DND-41 (cell line): ENCODE measurements at regions not wholly inside any gene's neighbourhood (a gene's known extent, or its start where the extent isn't known, plus 50 kb on each side); places are given as distances from the start of the nearest gene placed in this dataset.

ENCODE experiments used
- ATAC-seq: fragments of 200-7000 bp; cut with Tn5 transposase; 3 replicates; pipeline ENCODE4 v1.9.1; 2021; ENCODE audit warnings: low read depth; ENCODE audit not compliant: insufficient read depth
- DNase-seq: peaks from one replicate; pipeline ENCODE4 v3.0.0-alpha.2; 2020
- H2AFZ ChIP-seq: 2 replicates; pipeline ENCODE4 v1.6.0; 2012; ENCODE audit warnings: low read depth, low read length
- H3K27ac ChIP-seq: 2 replicates; pipeline ENCODE4 v1.5.1; 2012; ENCODE audit warnings: low read length, inconsistent platforms
- H3K27me3 ChIP-seq: fragments of 200-600 bp; sonication (generic); 2 replicates; pipeline ENCODE4 v1.6.0; 2012; ENCODE audit warnings: low read length, mild to moderate bottlenecking, inconsistent platforms; ENCODE audit not compliant: insufficient read depth, poor library complexity
- H3K36me3 ChIP-seq: 2 replicates; pipeline ENCODE4 v1.5.1; 2012; ENCODE audit warnings: low read length, inconsistent platforms; ENCODE audit not compliant: insufficient read depth
- H3K4me1 ChIP-seq: 2 replicates; pipeline ENCODE4 v1.5.1; 2012; ENCODE audit warnings: mild to moderate bottlenecking, low read length; ENCODE audit not compliant: insufficient read depth
- H3K4me2 ChIP-seq: 2 replicates; pipeline ENCODE4 v1.6.0; 2012; ENCODE audit warnings: mild to moderate bottlenecking, moderate library complexity, low read length, inconsistent platforms; ENCODE audit not compliant: insufficient read depth
- H3K4me3 ChIP-seq, 2 experiments: fragments of 200-600 bp in 1 of 2; shearing (Covaris generic) in 1 of 2; 2 replicates each; pipeline ENCODE4 v1.5.1; 2012 to 2016; ENCODE audit warnings: inconsistent platforms in 2 of 2, low read length in 2 of 2, mild to moderate bottlenecking in 2 of 2, low read depth in 1 of 2, moderate library complexity in 1 of 2
- H3K79me2 ChIP-seq: 2 replicates; pipeline ENCODE4 v1.6.0; 2012; ENCODE audit warnings: low read length, inconsistent platforms; ENCODE audit not compliant: insufficient read depth
- H3K9ac ChIP-seq: 2 replicates; pipeline ENCODE4 v1.6.0; 2012; ENCODE audit warnings: low read depth, mild to moderate bottlenecking, inconsistent platforms, low read length, moderate library complexity
- H3K9me3 ChIP-seq: 2 replicates; pipeline ENCODE4 v1.5.1; 2012; ENCODE audit warnings: low read length, moderate library complexity, mild to moderate bottlenecking, inconsistent platforms; ENCODE audit not compliant: insufficient read depth, severe bottlenecking
- H4K20me1 ChIP-seq: 2 replicates; pipeline ENCODE4 v1.6.0; 2012; ENCODE audit warnings: low read length; ENCODE audit not compliant: insufficient read depth
- EZH2 ChIP-seq: IDR thresholded peaks from 3 replicates; pipeline ENCODE4 v1.6.1; 2012; ENCODE audit warnings: borderline replicate concordance, low read depth, mild to moderate bottlenecking, moderate library complexity, low read length, inconsistent platforms; ENCODE audit not compliant: severe bottlenecking
- TF ChIP-seq, protein P1 (sequence below): IDR thresholded peaks from 2 replicates; pipeline ENCODE4 v1.5.1; 2012; ENCODE audit warnings: borderline replicate concordance, low read length, moderate library complexity, mild to moderate bottlenecking; ENCODE audit not compliant: poor library complexity, severe bottlenecking; ENCODE audit errors: extremely low read depth

DNA sequence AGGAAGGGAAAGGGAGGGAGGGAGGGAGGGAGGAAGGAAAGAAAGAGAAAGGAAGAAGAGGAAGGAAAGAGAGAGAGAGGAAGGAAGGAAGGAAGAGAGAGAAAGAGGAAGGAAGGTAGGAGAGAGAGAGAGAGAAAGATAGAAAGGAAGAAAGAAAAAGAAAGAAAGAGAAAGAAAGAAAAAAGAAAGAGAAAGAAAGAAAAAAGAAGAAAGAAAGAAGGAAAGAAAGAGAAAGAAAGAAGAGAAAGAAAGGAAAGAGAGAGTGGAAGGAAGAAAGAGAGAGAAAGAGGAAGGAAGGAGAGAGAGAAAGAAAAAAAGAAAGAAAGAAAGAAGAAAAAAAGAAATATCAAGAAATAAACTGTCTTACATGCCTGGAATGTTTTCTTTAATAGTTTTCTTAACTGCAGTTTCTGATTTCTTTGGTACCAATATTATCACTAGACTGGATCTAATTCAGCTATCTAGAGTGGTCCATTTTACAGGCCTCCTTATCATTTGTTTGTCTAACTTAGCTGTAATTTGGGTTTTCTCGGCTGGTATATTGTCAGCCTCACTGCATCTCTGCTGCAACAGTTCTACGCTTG is 59.6 kb upstream of the MBOAT2 start:
- no peak for TF ChIP-seq EZH2
- TF ChIP-seq, protein P1, sequence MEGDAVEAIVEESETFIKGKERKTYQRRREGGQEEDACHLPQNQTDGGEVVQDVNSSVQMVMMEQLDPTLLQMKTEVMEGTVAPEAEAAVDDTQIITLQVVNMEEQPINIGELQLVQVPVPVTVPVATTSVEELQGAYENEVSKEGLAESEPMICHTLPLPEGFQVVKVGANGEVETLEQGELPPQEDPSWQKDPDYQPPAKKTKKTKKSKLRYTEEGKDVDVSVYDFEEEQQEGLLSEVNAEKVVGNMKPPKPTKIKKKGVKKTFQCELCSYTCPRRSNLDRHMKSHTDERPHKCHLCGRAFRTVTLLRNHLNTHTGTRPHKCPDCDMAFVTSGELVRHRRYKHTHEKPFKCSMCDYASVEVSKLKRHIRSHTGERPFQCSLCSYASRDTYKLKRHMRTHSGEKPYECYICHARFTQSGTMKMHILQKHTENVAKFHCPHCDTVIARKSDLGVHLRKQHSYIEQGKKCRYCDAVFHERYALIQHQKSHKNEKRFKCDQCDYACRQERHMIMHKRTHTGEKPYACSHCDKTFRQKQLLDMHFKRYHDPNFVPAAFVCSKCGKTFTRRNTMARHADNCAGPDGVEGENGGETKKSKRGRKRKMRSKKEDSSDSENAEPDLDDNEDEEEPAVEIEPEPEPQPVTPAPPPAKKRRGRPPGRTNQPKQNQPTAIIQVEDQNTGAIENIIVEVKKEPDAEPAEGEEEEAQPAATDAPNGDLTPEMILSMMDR, result no peak
- Histone ChIP-seq H3K79me2 (no peaks in the 10 kb centered on the region), H3K4me2 (no peak overlapping the region), H3K36me3 (no peaks in the 10 kb centered on the region), H4K20me1 (no peaks in the 10 kb centered on the region), H3K9ac (no peak overlapping the region), H2AFZ (no peak overlapping the region), H3K4me3 (no peak overlapping the region), H3K4me1 (no peaks in the 10 kb centered on the region), H3K9me3 (peaks cover 7% of the 10 kb centered on the region), H3K27me3 (no peaks in the 10 kb centered on the region), H3K27ac (no peak overlapping the region)
- ATAC-seq, result no peak
- no peak for DNase-seq

GRCh38 chr2:9060819-9061218 is 57.3 kb upstream of the MBOAT2 start:
- Histone ChIP-seq H4K20me1 (no peaks in the 10 kb centered on the region), H3K36me3 (no peaks in the 10 kb centered on the region), H3K4me3 (no peak overlapping the region), H3K4me1 (no peaks in the 10 kb centered on the region), H3K4me2 (no peak overlapping the region), H3K27me3 (no peaks in the 10 kb centered on the region), H3K9ac (no peak overlapping the region), H3K79me2 (no peaks in the 10 kb centered on the region), H3K9me3 (no peaks in the 10 kb centered on the region), H3K27ac (no peak overlapping the region), H2AFZ (no peak overlapping the region)
- ATAC-seq (no peak), DNase-seq (no peak)
- no peak for TF ChIP-seq EZH2
- TF ChIP-seq, protein P1, result no peak

GRCh38 chr2:9057939-9058761 is 54.7 kb upstream of the MBOAT2 start:
- ATAC-seq, result no peak
- Histone ChIP-seq H3K4me3 (no peak overlapping the region), H4K20me1 (no peaks in the 10 kb centered on the region), H3K9me3 (no peaks in the 10 kb centered on the region), H3K4me1 (no peaks in the 10 kb centered on the region), H3K9ac (no peak overlapping the region), H3K4me2 (no peak overlapping the region), H3K36me3 (no peaks in the 10 kb centered on the region), H3K27ac (no peak overlapping the region), H3K27me3 (no peaks in the 10 kb centered on the region), H3K79me2 (no peaks in the 10 kb centered on the region), H2AFZ (peak overlapping the region; percentile 55; the same call in 1 of the 2 replicates)
- TF ChIP-seq EZH2, result no peak
- TF ChIP-seq, protein P1, result no peak
- no peak for DNase-seq
